HG03575 (cell line): ENCODE measurements at regions not wholly inside any gene's neighbourhood (a gene's known extent, or its start where the extent isn't known, plus 50 kb on each side); places are given as distances from the start of the nearest gene placed in this dataset.
"Not testable (repeated sequence)": the region's sequence is repeated elsewhere in the genome, so short reads cannot be mapped to it uniquely, and the experiment has no call there.

Experiments used
- ATAC-seq: cut with Tn5 transposase; IDR thresholded peaks from one replicate; pipeline ENCODE4 v1.9.1; 2021; ENCODE audit not compliant: unreplicated experiment, insufficient number of reproducible peaks, low FRiP score; ENCODE audit errors: extremely low read depth

DNA sequence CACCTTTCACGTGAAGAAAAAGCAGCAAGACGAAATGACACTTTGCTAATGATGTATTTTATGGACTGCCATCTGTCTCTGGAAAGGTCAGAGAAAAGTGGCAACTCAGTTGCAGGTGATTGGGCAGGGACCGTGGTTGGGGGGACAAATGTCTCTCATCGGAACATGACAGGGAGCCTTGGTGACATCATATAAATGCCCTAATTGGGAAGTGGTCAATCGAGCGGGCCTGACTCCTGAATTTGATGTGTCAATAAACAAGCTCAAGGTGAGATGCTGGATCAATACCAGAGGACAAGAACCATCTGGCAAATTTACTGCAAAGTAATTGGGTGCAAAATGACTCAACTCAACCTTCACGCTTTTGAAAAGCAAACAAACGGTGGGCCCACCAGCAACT, 151.9 kb upstream of the SKOR2 start:
- no peak for ATAC-seq

DNA sequence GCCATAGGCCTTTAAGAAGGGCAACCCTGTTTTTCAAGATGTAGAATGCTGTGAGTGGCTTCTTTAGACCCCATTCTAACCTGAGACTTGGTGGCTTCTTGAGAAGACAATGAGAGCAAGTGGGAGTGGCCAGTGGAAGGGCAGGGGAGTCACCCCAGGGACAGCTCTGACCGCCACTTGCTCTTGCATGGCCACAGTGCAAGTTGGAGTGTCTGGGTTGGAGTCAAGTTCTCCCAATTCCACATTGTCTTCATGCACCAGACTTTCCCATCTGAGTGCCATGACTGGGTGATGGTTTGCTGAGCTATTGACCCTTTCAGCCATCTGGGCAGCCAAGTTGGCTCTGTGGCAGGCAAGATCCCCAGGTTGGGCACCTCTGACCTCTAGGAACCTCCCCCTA, 148.0 kb upstream of the SKOR2 start:
- ATAC-seq: no peak

DNA sequence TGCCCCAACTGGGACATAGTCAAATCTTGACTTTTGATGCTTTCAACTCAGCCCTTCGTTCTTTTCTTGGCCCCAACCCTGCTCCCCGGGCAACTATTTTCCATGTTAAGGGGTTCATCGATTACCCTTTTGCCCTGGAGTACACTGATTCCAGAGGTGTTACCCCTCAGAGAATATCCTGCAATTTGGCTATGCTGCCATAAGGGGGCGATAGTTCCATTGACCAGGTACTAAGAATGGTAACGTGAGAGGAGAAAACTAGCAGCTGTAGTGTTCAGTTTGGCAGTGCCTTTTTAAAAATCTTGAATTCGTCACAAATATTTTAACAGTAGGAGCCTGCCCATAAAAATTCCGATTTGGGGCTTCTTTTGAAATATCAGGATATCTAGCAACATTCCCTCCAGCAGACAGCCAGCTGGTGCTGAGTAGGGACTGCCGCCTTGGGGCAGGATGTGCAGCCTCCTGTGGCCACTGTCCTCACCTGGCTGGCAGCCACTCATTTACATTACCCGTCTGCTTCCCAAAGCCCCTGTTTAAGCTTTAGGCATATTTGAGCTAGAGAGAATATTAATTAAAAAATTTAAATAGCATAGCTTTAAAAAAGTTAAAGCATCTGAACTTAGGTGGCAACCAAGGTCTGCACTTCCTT, 146.3 kb upstream of the SKOR2 start:
- no peak for ATAC-seq

DNA sequence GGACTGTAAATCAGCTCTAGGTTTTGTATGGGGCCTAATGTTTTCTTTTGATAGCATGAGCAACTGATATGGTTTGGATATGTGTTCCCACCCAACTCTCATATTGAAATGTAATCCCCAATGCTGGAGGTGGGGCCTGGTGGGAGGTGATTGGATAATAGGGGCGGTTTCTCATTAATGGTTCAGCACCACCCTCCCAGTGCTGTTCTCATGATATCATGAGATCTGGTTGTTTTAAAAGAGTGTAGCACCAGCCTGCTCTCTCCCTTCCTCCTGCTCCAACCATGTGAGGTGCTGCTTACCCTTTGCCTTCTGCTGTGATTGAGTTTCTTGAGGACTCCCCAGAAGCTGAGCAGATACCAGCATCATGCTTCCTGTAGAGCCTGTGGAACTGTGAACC, 140.2 kb upstream of the SKOR2 start:
- no peak for ATAC-seq

DNA sequence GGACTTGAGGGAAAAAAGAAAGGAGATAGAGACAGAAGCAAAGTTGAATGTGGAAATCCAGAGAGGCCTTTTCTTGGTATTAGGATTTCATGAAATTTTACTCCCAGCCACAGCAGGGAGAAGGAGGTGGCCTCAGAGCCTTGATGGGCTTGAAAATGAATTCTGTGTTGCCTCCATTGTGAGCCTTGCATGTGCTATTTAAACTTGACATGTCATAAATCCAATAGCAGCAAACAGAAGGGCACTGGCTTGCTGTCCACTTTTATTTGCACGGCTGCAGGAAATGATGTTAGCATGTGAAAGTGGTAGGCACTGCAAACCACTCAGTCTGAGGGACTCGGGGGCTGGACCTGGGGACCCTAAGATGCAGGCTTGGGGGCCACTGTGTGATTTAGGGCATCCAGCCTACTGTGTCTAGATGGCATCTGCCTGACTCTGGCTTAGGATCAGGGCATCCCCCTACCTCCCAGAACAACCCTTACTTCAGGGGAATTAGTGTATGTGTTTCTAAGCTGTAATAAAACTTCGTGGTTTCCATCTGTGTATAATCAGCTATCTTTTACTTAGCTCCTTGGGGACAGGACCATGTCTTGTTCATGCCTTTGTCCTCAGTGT, 139.1 kb upstream of the SKOR2 start:
- ATAC-seq: no peak

DNA sequence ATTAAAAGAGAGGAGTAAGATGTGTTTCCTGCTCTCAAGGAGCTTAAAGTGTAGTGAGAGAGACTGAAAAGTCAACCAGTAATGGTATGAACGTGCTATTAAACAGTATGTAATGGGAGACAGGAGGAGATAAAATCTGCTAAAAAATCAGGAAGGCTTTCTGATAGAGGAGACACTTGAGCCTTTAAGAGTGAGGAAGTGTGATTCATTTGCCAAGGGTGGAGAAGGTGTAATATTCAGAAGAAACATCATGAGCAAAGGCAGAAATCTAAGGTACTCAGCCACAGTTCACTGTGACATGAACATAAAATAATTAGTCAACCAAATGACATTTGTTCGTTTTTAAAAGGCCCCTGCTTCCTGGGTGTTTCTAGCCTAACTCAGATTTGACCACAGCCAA, 137.8 kb upstream of the SKOR2 start:
- no peak for ATAC-seq

DNA sequence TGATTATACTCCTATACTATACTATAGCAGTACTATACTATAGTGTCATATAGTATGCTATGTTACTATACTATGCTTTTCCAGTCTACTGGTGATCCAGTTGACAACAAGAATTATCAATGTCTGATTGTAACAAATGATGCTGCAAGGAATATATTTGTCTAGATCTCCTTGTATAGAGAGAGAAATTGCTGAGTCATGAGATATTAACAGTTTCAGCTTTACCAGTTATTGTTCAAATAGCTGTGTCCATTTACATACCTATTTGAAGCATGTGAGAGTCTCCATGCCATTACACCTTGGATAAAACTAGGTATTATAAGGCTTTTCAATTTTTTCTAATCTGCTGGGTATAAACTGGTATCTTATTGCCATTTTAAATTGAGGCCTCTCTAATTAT, 136.4 kb upstream of the SKOR2 start:
- ATAC-seq: no peak

DNA sequence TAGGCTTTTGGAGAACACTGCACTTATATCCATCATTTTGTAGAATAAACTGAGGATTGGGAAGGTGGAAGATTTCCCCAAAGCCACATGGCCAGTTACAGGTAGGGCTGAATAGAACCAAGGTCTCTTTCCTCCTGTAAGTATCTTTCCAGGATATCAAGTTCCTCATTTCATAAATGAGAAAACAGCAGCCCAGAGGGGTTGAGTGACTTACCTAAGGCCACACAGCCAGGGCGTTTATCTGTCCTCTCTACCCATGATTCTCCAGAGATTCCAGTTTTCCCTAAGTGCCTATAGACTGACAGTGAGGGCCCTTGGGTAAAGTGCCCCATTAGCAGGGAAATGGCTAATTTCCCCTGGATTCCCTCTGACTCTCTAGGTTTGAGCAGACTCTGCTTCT, 132.3 kb upstream of the SKOR2 start:
- no peak for ATAC-seq

DNA sequence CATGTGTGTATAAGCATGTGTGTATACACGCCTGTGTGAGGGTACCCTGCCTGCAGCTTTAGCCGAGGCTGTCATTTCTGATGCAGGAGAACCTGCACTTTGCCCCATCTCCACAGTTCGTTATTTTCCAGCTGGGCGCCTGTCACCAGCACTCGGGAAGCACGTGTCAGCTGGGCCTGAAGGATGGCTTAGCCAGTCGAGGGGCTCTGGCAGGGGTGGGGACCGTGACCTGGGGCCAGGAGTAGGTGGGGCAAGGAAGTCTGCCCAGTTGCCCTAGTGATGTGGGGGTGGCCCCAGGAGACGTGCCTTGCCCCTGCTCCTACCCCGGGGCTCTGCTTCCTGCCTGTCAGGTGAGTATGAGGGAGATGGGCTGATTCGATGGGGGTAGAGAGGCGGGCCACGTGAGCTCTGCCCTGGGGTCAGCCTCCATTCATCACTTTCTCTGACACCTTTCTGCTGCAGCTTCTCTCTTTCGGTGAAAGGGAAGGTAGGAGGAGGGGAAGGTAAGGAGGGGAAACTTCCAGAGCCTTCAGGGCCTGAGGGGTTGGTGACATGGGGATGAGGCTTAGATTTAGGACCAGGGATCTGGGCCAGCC, 130.6 kb upstream of the SKOR2 start:
- ATAC-seq: no peak

DNA sequence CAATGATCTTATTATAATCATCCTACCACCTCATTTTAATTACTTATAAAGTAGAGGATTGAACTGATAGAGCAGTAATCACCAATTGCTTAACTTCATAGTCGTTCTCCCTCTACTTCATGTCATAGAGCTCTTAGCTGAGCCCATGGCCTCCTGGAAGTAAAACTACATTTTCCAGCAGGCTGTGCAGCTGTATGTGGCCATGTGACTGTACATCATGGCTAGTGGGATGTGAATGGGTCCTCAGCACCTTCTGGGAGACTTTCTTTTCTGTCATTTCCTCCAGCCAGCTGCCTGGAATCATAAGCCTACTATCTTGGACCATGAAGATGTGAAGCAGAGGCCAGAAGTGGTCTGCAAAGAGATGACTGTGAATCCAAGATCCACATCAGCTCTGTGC, 128.7 kb upstream of the SKOR2 start:
- no peak for ATAC-seq

DNA sequence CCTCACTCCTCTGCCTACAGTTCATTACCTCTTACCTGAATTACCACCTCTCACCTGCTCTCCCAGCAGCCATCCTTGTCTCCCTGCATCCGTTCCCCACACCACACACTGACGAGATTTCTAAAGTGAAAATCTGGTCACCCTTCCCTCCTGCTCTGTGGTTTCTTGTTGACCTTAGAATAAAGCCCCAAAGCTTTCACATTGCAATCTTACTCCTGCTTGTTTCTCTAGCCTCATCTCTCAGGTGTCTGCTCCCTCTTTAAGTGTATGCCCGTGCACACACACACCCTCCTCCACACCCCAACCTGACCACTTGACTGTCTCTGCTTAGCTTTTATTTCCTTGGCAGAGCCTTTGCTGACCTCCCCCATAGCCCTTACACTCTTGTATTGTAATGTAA, 122.0 kb upstream of the SKOR2 start:
- no peak for ATAC-seq

DNA sequence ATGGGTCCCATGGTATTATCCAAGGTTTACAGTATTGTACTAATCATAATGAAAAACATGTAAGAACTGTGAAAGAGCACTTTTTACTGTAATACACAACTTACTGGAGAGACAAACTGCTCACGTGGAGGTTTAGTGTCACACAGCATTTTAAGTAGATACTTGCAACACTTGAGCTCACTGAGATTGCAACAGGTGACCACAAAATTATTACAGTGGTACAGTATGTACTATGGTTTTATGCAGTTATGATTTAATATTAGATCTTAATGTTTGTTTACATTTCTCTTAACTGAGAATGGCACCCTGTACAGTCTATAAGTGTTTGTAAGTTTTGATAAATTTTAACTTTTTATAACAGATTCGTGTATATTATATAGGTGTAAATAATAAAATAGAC, 118.6 kb upstream of the SKOR2 start:
- ATAC-seq: no peak

DNA sequence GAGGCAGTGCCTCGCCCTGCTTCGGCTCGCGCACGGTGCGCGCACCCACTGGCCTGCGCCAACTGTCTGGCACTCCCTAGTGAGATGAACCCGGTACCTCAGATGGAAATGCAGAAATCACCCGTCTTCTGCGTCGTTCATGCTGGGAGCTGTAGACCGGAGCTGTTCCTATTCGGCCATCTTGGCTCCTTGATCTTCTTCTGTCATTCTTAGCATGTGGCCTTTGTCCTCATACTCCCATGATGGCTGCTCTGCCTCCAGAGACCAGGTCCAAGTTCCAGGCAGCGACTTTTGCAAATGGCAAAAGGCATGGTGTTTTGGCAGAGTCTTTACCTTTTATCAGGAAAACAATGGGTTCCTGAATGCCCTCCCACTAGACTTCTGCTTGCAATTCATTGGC, 102.6 kb upstream of the SKOR2 start:
- ATAC-seq: not testable (repeated sequence)

DNA sequence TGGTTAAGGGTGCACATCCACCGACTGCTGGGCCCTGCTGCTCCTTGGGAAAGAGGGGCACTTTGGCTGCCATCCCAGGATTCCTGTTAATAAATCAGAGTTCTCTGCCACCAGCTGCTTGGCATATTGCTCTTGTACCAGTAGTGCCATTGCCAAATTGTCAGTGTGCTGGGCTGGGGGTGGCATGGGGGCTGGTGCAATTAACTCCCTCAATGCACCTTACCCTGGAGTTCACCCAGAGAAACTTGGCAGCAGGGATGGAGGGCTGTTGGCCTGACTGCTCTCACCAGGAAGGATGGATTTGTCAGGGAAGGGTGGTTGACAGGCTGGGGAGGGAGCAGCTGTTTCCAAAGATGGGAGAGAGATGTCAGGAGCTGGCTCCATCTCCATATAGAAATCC, 94.6 kb upstream of the SKOR2 start:
- ATAC-seq: no peak

DNA sequence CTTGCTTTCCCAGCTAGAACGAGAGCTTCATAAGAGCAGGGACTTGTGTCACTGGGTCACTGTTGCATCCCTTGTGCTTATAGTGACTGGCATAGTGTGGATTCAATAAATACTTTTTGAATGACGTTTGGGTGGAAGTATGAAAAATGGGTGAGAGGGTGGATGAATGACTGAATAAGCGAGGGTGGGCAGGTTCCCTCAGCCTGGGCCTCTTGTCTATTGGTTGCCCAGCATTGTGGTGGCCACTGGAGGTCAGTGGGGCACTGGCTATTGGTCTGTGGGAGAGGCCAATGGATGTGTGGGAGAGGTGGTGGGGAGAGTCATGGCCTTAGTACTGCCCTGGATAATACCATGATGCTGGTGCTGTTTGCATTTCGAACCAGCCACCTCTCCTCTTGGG, 93.8 kb upstream of the SKOR2 start:
- no peak for ATAC-seq

DNA sequence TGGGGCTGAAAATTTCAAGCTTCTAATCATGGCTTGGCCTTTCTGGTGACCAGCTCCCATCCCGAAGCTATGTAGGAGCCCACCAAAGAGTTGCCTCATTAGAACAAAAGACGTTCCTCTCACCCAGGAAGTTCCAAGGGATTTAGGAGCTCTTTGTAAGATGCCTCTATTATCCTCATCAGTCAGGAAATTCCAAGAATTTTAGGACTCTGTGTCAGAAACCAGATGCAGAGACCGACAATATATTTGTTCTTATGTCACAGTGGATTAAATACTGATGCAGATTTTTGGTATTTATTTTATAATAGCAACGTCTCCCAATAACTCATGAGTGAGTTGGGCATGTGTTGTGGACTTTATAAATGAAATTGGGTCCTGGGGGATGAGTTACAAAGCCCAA, 91.8 kb upstream of the SKOR2 start:
- ATAC-seq: no peak

DNA sequence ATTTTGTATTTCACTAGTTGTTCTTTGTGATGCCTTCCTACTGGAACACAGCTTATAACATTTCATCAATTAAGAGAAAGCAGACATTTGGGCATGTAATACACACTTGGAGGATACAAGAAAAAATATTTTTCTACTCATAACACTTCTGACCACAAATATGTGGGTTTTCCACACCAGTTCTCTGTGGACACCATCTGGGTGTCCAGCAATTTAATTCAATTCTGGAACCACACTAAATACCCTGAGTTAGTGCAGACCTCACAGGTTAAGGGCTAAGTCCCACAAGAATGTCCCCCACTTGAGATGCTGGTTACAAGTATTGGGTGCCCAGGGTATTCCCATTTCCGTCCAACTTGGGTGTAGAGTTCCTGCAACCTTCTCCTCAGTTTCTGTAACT, 91.1 kb upstream of the SKOR2 start:
- no peak for ATAC-seq

DNA sequence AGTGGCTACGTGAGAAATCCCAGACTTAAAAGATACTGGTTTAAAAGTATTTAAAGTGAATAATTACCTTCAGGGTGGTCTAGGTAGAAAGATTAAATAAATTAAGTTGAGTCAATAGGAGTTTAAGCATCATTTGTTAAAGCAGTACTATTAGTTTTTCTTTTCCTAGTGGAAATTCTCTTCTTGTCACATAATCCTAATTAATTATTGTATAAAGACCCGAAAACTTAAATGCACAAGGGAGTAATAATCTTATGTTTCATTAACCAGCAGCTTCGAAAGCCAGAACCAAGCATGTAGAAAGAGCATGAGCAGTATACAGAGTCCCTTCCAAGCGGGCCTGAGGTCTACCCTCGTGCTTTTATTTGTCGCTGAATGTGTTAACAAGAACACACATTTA, 90.2 kb upstream of the SKOR2 start:
- ATAC-seq: no peak

DNA sequence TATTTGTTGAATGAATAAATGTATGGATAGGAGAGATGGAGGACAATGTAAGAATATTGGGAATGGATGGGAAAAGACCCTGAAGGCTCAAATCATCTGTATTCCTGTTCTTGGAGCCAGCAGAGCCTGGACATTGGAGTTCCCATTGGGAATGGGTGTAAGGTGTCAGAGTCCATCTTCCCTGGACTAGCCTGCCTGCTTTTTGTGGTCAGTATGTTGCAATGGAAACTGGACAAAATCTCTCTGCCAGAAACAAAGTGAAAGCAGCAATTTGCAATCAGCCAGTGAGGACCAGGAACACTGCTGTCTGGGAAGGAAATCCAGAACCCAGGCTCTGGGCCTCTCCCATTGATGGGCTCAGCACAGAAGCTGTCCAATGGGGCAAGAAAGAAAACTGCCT, 83.5 kb upstream of the SKOR2 start:
- ATAC-seq: no peak

DNA sequence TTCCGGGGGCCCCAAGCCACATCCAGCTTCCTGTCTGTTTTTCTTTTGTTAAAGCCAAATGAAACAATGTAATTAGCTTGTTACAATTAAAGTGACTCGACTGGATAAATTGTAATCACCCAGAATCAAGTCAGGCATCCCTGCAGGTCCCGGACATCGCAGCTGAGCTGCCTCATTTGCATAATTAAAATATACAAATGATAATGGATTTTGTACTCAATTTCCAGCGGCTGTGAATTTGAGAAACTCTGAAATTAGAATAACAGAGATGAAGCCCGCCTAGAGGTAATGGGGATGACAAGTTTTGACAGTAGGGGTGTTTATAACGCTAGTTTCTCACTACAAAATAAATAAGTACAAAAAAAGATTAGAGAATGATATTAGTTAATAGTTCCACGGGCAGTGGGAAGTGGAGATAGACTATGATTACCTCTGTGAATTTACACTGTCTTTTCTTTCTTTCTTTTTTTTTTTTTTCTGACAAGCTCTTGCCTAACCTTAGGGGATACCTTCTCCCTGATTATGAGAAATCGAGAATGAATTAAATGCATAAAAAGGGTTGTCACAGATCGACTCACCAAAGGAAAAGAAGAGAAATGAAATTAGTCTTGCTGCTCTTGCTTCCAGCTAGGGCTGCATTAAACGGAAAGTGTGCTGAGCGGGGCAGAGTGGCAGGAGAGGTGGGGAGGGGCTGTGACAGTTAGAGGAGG, 82.6 kb upstream of the SKOR2 start:
- ATAC-seq: no peak
